G401.6 (cell line): ENCODE measurements at regions not wholly inside any gene's neighbourhood (a gene's known extent, or its start where the extent isn't known, plus 50 kb on each side); places are given as distances from the start of the nearest gene placed in this dataset.

Experiments used
- FAIRE-seq: peaks from 2 replicates; lab custom pipeline; 2012; peaks lifted over from hg19 to GRCh38; lab: Jason Lieb, UNC

DNA sequence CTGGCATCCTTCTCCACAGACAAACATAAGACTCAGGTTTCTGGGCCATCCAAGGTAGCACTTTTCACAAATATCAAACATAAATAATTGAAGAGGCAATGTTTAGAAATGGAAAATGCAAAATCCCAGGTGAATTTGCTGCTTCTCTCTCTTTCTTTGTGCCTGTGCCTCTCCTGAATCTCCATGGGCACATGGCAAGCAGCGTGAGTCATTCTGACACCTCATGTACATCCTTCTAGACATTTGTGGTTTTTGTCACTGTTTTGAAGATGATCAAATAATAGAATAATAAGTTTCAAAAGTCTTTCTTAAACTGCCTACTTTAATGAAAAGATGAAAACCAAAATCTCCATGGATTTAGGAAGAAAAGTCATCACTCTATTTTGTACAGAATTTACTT, 60.3 kb upstream of the RAB11FIP2 start:
- FAIRE-seq = no peak

DNA sequence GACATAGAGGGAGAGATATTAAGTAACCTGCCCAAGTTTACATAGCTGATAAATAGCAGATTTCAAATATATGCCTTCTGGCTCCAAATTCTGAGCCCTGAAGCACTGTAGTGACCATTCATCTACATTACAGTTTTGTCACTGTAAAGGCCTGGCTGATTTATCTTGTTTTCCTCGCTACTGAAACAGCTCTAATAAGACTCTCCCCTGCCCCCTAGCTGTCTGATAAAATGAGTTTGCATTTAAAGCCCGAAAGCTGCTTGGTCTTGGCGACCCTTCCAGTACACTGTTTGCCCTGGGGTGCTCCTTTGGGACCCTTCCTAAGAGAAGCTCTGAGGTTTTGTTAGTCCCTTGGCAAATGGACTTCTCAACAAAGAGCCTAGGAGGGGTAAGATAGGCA, 59.7 kb upstream of the RAB11FIP2 start:
- no peak for FAIRE-seq

DNA sequence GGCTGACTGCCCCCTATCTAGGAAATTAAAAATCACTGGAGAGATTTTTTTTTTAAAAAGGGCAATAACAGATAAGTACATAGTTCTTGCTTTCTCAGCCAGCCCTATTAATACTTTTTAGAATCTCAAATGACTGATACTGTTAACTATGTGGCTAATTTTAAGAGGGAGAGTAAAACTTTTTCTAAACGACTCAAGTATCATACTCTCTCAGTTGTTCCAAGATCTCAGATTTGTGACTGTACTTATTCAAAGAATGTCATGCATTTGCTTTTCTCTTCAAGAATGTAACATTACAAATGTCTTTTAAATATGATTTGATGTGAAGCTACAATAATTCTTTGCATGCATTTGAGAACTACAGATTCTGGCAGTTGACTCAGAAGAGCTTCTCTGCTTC, 55.4 kb upstream of the RAB11FIP2 start:
- FAIRE-seq = no peak

DNA sequence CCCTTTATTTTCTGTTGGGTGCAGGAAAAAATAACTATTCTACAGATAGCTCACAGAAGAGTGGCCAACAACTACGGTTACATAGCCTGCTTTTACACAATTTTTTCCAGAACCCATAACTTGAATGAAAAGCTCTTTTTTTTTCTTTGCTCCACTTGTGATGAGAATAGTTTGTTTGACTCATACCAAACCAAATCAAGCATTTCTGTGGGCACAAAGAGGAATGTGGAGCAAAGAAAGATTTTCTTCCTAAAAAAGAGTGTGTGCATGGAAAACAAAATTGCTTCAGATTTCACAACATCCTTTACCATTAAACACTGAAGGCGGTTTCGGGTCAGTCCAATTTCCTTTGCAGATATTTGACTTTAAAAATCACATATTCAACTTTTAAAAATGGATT, 54.8 kb upstream of the RAB11FIP2 start:
- FAIRE-seq = no peak
